Epithelial cell of esophagus (primary cell): ENCODE measurements at regions not wholly inside any gene's neighbourhood (a gene's known extent, or its start where the extent isn't known, plus 50 kb on each side); places are given as distances from the start of the nearest gene placed in this dataset.

Source experiments
- DNase-seq: peaks from one replicate; pipeline ENCODE4 v3.0.0; 2010; ENCODE audit warnings: low read depth
- H3K4me3 ChIP-seq: 2 replicates; pipeline ENCODE4 v1.5.1; 2011; ENCODE audit warnings: mild to moderate bottlenecking, low read length, control low read depth
- TF ChIP-seq, protein P1 (sequence below): IDR thresholded peaks from 2 replicates; pipeline ENCODE4 v1.5.1; 2011; ENCODE audit warnings: low read depth, mild to moderate bottlenecking, low read length, control low read depth, inconsistent platforms; ENCODE audit not compliant: insufficient read depth; ENCODE audit errors: missing control alignments

DNA sequence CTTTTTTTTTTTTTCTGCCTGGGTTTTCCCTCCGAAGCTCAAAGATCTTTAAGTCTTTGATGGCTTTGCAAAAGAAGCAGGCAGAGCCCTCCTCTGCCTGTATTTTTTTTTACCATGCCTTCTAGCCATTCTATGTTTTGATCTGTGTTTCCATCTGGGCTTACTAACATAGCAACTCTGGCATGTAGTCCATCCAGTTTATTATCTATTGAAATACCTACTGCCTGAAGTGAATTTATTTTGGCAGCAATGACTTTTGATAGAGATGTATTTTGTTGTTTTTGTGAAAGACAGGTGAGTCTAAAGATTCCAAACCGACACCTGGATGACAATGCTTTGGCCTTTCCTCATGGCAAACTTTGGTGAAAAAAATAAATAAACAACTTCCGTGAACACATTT lies 1157.7 kb upstream of the MAP3K7 start:
- peak; percentile 9 for DNase-seq
- TF ChIP-seq, protein P1, sequence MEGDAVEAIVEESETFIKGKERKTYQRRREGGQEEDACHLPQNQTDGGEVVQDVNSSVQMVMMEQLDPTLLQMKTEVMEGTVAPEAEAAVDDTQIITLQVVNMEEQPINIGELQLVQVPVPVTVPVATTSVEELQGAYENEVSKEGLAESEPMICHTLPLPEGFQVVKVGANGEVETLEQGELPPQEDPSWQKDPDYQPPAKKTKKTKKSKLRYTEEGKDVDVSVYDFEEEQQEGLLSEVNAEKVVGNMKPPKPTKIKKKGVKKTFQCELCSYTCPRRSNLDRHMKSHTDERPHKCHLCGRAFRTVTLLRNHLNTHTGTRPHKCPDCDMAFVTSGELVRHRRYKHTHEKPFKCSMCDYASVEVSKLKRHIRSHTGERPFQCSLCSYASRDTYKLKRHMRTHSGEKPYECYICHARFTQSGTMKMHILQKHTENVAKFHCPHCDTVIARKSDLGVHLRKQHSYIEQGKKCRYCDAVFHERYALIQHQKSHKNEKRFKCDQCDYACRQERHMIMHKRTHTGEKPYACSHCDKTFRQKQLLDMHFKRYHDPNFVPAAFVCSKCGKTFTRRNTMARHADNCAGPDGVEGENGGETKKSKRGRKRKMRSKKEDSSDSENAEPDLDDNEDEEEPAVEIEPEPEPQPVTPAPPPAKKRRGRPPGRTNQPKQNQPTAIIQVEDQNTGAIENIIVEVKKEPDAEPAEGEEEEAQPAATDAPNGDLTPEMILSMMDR = no peak
- no peak overlapping the region for H3K4me3 ChIP-seq

DNA sequence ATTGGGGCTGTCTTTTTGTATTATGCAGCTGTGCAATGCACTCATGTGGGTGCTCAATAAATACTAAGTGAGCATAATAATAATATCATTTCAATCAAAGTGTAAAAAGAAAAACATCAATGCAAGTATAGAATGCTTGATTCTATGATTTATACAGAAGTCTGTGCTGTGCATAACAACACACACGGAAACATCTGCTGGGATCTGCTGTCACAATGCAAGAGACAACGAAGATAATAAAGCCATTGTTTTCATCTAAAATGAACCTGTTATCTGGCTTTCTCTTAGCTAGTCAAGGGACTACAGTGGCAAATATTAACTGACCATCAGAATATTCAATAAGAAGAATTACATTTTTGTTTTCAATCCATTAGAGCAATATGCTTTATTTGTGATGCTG lies 1156.9 kb upstream of the MAP3K7 start:
- TF ChIP-seq, protein P1 = no peak
- no peak overlapping the region for H3K4me3 ChIP-seq
- DNase-seq = no peak

DNA sequence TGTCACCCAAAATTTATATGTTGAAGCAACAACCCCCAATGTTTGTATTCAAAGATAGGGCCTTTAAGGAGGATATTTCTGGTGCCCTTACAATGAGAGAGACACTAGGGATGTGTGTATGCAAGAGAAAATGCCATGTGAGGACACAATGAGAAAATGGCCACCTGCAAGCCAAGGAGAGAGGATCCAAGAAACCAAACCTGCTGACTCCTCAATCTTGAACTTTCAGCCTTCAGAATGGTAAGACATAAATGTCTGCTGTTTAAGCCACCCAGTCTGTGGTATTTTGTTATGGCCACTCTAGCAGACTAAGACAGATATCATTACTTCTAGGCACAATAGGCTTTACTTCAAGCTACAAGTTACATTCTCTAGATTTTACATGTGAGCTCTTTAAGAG lies 1145.1 kb upstream of the MAP3K7 start:
- no peak overlapping the region for H3K4me3 ChIP-seq
- TF ChIP-seq, protein P1 = no peak
- DNase-seq = no peak

DNA sequence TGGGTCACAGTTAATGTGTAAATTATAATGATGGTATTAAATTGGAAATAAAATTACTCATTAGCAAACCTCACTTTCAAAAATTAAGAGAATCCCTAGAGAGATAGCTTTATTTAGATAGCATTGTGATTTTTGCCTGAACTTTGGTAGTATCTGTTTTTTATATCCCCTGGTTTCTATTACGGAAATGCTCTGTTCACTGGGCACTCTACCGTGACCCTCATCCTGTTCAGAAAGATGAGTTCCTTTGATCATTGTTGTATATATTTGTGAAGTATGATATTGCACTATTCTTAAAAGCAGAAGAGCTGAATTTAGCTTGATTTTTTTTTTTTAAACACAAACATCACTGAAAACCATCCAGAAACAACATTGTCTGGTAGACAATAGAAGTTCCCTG lies 1143.8 kb upstream of the MAP3K7 start:
- no peak overlapping the region for H3K4me3 ChIP-seq
- TF ChIP-seq, protein P1 = no peak
- no peak for DNase-seq

DNA sequence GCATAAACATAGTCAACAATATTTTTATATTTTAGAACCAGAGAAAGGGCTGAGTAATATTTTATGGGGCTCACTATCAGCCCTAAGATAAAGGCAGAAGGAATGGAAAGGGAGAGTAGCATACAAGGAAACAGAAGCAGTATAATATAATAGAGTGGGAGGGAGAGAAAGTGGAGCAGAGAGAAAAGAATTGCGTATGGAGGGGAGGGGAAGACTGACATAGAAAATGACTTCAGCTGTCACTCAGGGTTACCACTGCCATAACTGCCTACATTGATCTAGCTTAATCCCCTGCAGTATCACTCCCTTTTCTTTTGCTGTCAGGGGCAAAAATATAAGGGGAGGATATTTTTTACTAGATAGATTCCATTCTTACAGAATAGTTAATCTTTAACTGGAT lies 1133.5 kb upstream of the MAP3K7 start:
- DNase-seq = no peak
- TF ChIP-seq, protein P1 = no peak
- no peak overlapping the region for H3K4me3 ChIP-seq

DNA sequence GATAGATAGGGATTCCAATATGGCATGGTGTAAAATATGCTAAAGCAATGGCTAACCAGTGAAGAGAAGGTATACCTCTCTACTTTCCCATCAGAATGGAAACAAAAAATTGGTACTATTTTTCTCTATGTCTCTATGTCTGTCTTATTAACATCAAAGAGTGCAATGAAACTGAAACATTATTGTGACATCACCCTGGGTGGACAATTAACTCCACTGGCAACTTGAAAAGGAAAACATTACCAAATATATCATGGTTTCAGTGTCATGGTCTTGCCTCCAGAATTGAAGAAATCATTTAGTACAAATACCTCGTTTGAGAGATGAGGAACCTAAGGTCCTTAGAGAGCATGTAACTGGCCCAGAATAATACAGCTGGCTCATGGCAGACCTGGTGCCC lies 1132.5 kb upstream of the MAP3K7 start:
- TF ChIP-seq, protein P1 = no peak
- no peak for DNase-seq
- no peak overlapping the region for H3K4me3 ChIP-seq

DNA sequence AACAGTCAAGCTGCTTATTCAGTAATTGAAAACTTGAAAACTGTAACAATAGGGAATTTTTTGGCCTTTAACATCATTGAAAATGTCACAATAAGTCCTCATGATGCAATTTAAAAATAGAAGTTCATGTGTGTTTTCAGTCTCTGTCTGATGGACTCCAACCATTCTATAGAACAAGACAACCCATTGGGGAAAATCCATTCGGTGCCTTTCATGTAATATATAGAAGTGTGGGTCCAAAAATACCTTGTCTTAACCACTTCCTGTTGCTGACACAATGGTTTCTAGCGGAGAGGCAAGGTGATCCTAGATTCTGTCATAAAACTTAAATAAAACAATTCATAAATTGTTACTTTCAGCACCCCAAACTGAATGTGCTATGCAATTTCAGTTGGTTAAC lies 1131.3 kb upstream of the MAP3K7 start:
- H3K4me3 ChIP-seq = no peak overlapping the region
- TF ChIP-seq, protein P1 = no peak
- DNase-seq = no peak
